ENCODE measurements at regions not wholly inside any gene's neighbourhood (a gene's known extent, or its start where the extent isn't known, plus 50 kb on each side); places are given as distances from the start of the nearest gene placed in this dataset.
"Not testable (repeated sequence)": the region's sequence is repeated elsewhere in the genome, so short reads cannot be mapped to it uniquely, and the experiment has no call there.

DNA sequence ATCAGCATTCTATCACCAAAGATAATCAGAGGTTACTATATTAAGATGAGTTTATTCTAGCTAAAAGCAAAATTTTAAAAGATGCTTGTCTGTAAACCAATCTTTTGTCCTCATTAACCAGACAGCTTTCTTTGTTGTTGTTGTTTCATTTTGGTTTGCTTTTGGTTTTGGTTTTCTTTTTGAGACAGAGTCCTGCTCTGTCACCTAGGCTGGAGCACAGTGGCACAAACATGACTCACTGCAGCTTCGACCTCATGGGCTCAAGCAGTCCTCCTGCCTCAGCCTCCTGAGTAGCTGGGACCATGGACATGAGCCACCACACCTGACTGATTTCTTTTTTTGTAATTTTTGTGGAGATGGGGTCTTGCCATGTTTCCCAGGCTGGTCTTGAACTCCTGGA, 102.9 kb downstream of the COX18 start:
- H3K27ac Mint-ChIP-seq: no peak overlapping the region
- H3K4me3 Mint-ChIP-seq: no peak overlapping the region
- H3K4me1 Mint-ChIP-seq: no peaks in the 10 kb centered on the region
- peak; percentile 42 for ATAC-seq (ENCODE audit: low read depth)
- H3K9me3 Mint-ChIP-seq: peaks cover 7% of the 10 kb centered on the region
- H3K27me3 Mint-ChIP-seq: peaks cover 5% of the 10 kb centered on the region
- no peak for DNase-seq
- no peaks in the 10 kb centered on the region for H3K36me3 Mint-ChIP-seq
- POLR2A ChIA-PET: no interaction called here

DNA sequence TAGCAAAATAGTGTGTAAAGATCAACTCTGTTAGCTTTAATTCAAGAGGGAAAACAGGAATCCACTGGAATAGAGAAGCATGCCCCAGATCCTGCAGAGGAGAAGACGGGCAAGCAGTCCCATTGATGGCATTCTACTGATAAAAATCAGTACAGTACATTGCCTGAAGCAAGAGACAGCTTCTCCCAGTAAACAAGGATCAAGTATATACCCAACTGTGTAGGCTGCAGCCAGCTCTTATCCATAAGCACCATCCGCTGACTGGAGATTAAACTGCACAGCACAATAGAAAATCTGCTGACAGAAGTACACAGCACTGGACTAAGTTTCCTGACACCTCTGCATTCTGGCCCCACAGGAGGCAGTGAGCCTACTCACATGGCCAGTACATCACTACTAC, 110.1 kb downstream of the COX18 start:
- H3K4me3 Mint-ChIP-seq: no peak overlapping the region
- no peaks in the 10 kb centered on the region for H3K27me3 Mint-ChIP-seq
- H3K27ac Mint-ChIP-seq: no peak overlapping the region
- POLR2A ChIA-PET: no interaction called here
- peaks cover 11% of the 10 kb centered on the region for H3K9me3 Mint-ChIP-seq
- H3K36me3 Mint-ChIP-seq: no peaks in the 10 kb centered on the region
- DNase-seq (no peak), ATAC-seq (ENCODE audit: low read depth) (no peak)
- H3K4me1 Mint-ChIP-seq: no peaks in the 10 kb centered on the region

DNA sequence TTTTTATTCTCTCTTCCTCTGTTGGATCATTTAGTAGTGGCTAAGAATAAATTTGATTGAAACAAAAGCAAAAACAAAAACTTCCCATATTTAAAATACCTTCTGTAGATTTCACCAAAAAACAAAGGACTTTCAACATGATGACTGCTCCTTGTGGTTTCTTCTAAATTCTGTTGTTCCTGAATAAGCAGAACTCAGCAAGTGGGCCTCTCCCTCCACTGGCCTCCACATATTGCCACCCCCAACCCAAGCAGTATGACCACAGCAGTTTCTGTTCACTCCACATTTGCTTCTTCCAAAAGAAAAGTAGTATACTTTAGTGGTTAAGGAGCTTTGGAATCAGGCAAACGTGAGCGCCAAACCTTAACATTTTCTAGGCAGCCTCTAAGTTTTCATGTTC, 114.7 kb downstream of the COX18 start:
- no peak for DNase-seq
- Mint-ChIP-seq H3K9me3 (peaks cover 2% of the 10 kb centered on the region), H3K4me1 (no peaks in the 10 kb centered on the region), H3K4me3 (no peak overlapping the region), H3K27me3 (no peaks in the 10 kb centered on the region), H3K36me3 (no peaks in the 10 kb centered on the region), H3K27ac (no peak overlapping the region)
- no peak for ATAC-seq (ENCODE audit: low read depth)
- POLR2A ChIA-PET: no interaction called here

DNA sequence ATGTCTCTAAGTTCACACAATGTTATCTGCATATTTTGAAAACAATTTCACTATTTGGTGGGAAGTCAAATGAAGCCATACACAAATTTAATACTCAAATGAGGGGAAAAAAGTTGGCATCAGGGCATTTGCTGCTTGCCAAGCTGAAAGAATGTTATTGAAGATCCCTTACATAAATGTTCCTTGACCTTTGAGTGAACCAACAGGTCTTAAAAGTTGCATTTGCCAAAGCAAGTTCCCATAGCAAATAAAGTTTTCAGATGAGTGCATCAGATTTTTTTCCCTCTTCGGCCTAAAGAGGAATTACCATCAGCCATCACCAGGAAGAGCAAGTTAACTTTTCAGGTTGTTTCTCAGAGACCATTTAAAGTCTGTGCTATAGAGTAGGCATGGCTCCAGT, 115.9 kb downstream of the COX18 start:
- Mint-ChIP-seq H3K27ac (no peak overlapping the region), H3K36me3 (no peaks in the 10 kb centered on the region), H3K4me3 (no peak overlapping the region), H3K27me3 (no peaks in the 10 kb centered on the region), H3K4me1 (no peaks in the 10 kb centered on the region), H3K9me3 (peaks cover 2% of the 10 kb centered on the region)
- no peak for DNase-seq
- no peak for ATAC-seq (ENCODE audit: low read depth)
- POLR2A ChIA-PET: no interaction called here

DNA sequence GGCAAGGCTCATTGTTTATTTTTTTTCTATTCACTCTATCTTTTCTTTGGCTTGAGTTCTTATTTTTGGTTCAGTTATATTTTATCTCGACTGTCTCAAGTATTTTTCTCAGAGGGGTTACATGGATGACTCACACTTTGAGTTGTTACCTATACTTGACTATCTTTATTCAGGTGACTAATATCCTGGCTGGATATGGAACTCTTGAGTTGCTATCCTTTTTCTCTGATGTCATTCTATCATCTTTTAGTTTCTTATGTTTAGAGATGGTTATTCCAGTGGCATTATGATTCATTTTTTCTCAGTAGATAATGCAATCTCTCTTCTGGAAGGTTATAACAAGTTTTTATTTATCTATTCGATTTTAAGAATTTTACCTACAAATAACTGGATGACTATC, 117.9 kb downstream of the COX18 start:
- Mint-ChIP-seq H3K9me3 (peaks cover 5% of the 10 kb centered on the region), H3K36me3 (no peaks in the 10 kb centered on the region), H3K4me1 (no peaks in the 10 kb centered on the region), H3K27ac (no peak overlapping the region), H3K4me3 (no peak overlapping the region), H3K27me3 (peaks cover 2% of the 10 kb centered on the region)
- POLR2A ChIA-PET: no interaction called here
- DNase-seq (no peak), ATAC-seq (ENCODE audit: low read depth) (no peak)

DNA sequence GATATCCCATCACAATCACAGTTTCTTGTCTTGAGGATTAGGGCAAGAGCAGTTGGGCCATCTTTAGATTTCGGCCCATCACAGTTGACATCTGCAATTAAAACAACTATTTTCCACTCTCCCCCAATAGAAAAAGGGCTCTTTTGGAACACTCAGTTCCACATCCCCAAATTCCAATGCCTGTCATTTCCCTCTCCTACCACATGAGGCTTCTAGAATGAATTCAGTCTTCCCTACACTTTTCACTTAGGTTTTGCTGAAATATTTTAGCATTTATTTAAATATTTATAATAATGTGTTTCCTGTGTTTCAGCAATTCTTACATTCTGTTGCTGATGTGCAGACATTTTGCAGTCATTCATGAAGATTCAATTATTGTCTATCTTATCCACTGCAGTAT, 118.4 kb downstream of the COX18 start:
- no peaks in the 10 kb centered on the region for H3K4me1 Mint-ChIP-seq
- H3K4me3 Mint-ChIP-seq: no peak overlapping the region
- no peak overlapping the region for H3K27ac Mint-ChIP-seq
- POLR2A ChIA-PET: no interaction called here
- H3K9me3 Mint-ChIP-seq: peaks cover 5% of the 10 kb centered on the region
- no peaks in the 10 kb centered on the region for H3K36me3 Mint-ChIP-seq
- DNase-seq: no peak
- no peak for ATAC-seq (ENCODE audit: low read depth)
- peaks cover 2% of the 10 kb centered on the region for H3K27me3 Mint-ChIP-seq

DNA sequence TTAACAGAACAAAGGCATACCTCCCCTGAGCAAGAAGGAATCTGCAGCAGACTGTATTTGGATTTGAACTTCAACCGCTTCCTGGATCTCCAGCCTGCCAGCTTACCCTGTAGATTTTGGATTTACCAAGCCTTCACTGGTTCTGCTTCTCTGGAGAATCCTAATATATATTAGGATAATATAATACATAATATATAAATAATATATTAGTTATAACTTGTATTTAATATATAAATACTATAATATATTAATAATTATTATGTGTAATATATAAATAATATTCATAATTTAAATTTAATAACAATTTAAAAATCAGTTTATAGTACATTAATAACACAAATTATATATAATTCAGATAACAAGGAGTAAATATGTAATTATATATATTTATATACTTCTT, 121.4 kb downstream of the COX18 start:
- ATAC-seq (ENCODE audit: low read depth) (no peak), DNase-seq (no peak)
- POLR2A ChIA-PET: no interaction called here
- H3K27me3 Mint-ChIP-seq: peaks cover 6% of the 10 kb centered on the region
- H3K4me3 Mint-ChIP-seq: no peak overlapping the region
- peaks cover 3% of the 10 kb centered on the region for H3K9me3 Mint-ChIP-seq
- no peak overlapping the region for H3K27ac Mint-ChIP-seq
- no peaks in the 10 kb centered on the region for H3K4me1 Mint-ChIP-seq
- H3K36me3 Mint-ChIP-seq: no peaks in the 10 kb centered on the region

DNA sequence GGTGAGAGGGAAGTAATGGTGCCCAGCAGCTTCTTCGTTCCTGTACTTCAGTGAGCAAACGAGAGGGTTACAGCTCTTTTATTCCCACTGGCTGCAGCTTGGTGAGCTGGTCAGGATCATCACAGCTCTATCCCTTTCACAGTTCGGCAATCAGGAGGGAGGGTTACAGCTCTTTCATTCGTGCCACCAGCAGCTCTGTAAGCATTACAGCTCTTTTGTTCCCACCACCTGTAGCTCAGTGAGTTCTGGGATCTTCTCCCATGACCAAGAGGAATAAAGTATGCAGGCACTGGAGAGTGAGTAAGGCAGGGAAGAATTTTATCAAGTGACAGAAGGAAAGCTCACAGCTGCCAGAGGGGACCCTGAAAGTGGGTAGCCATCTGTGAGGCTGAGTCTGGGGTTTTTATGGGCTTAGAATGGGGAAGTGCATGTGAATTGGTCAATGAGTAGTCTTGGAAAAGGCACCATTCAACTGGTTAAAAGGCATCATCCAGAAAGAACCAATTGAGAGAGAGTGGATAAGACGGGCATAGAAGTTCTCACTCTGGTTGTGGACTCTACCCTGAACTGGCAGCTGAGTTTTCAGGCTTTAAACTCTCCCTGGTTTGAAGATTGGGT, 123.7 kb downstream of the COX18 start:
- Mint-ChIP-seq H3K27me3 (peaks cover 8% of the 10 kb centered on the region), H3K4me3 (no peak overlapping the region), H3K36me3 (no peaks in the 10 kb centered on the region), H3K9me3 (peaks cover 3% of the 10 kb centered on the region), H3K4me1 (no peaks in the 10 kb centered on the region), H3K27ac (no peak overlapping the region)
- no peak for DNase-seq
- no peak for ATAC-seq (ENCODE audit: low read depth)
- POLR2A ChIA-PET: no interaction called here

DNA sequence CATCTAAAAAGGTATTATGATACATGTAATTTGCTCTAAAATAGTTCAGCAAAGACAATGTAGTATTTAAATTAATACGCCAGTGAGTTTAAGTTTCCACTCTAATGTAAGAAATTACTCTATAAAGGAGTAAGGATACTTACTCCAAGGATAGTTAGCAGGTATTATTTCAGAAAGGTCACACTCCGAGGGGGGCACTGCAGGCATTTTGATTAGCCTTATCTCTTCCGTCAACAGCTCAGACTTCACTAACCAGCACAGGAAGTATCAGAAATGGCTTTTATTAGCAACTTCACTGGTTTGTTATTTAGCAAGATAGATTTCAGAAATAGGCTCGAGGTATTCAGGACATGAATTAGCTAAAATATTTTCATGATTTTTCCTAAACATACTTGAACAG, 127.0 kb downstream of the COX18 start:
- DNase-seq (no peak), ATAC-seq (ENCODE audit: low read depth) (no peak)
- no peak overlapping the region for H3K4me3 Mint-ChIP-seq
- H3K27me3 Mint-ChIP-seq: peaks cover 8% of the 10 kb centered on the region
- POLR2A ChIA-PET: no interaction called here
- no peak overlapping the region for H3K27ac Mint-ChIP-seq
- H3K4me1 Mint-ChIP-seq: no peaks in the 10 kb centered on the region
- peaks cover 3% of the 10 kb centered on the region for H3K9me3 Mint-ChIP-seq
- H3K36me3 Mint-ChIP-seq: no peaks in the 10 kb centered on the region

DNA sequence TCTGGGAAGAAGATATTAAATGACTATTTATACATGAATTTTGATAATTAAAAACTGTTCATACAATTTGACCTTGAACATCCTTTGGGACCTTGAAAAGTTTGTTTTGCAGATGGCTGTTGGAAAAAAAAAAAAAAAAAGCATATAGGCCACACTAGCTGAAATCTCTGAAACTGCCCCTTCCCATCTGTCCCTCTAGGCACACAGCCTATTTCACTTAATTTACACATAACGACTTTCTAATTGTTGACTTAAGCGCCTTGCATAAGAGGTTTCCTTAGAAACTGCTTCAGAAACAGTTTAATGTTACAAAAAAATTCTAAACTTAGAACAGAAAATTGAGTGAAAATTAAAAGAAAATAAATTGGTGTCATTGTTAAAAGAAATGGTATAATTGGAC, 131.0 kb downstream of the COX18 start:
- no peak for ATAC-seq (ENCODE audit: low read depth)
- H3K4me1 Mint-ChIP-seq: peaks cover 3% of the 10 kb centered on the region
- H3K36me3 Mint-ChIP-seq: no peaks in the 10 kb centered on the region
- H3K9me3 Mint-ChIP-seq: no peaks in the 10 kb centered on the region
- POLR2A ChIA-PET: no interaction called here
- peaks cover 2% of the 10 kb centered on the region for H3K27me3 Mint-ChIP-seq
- DNase-seq: no peak
- H3K4me3 Mint-ChIP-seq: no peak overlapping the region
- no peak overlapping the region for H3K27ac Mint-ChIP-seq

DNA sequence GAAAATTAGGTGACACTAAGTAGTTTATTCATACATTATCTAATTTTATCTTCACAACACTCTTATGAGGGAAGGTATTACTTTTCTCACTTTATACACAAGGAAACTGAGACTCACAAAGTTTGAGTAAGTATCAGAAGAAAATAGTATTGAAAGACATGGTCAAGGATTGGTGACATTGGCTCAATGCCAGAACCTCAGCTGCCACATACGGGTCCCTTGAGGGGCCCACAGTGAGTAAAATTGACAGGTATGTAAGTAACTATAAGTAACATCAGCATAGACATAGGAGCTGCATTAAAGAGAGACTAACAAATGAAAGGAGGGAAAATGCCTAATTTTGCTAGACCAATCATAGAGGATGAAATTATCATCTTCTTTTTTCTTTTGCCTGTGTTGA, 134.1 kb downstream of the COX18 start:
- Mint-ChIP-seq H3K27ac (no peak overlapping the region), H3K4me3 (no peak overlapping the region), H3K4me1 (peaks cover 3% of the 10 kb centered on the region), H3K36me3 (no peaks in the 10 kb centered on the region), H3K27me3 (no peaks in the 10 kb centered on the region), H3K9me3 (no peaks in the 10 kb centered on the region)
- POLR2A ChIA-PET: no interaction called here
- DNase-seq (no peak), ATAC-seq (ENCODE audit: low read depth) (no peak)

DNA sequence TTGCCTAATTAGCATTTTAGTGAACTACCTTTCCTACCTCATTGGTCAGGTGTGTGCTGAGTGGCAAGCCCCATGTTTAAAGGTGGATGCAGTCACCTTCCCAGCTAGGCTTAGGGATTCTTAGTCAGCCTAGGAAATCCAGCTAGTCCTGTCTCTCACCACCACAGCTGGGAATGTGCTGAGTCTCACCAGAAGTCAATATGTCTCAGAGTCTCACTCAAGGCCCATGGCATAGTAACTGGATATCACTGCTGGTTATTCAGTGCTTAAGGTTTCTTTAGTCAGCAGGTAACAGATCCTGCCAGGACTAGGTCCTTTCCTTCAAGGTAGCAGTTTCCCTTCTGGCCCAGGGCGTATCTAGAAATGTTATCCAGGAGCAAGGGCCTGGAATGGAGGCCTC, 136.5 kb downstream of the COX18 start:
- Mint-ChIP-seq H3K36me3 (no peaks in the 10 kb centered on the region), H3K27me3 (no peaks in the 10 kb centered on the region), H3K27ac (no peak overlapping the region), H3K4me3 (no peak overlapping the region), H3K4me1 (peaks cover 3% of the 10 kb centered on the region), H3K9me3 (no peaks in the 10 kb centered on the region)
- no peak for ATAC-seq (ENCODE audit: low read depth)
- POLR2A ChIA-PET: no interaction called here
- DNase-seq: no peak

DNA sequence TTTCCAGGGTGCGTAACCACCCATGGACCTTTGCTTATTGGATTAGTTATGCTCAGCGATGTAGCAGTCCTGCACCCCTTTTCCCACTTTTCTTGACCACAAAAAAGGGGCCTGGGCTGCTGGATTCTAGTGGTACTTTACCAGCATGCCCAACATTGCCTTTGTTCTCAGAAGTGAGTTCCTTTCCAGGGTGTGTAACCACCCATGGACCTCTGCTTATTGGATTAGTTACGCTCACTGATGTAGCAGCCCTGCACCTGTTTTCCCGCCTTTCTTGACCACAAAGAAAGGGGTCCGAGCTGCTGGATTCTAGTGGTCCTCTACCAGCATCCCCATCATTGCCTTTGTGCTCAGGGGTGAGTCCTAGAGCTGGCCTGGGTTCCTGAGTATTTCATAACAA, 138.2 kb downstream of the COX18 start:
- Mint-ChIP-seq H3K4me1 (peaks cover 3% of the 10 kb centered on the region), H3K27ac (no peak overlapping the region)
- no peak for DNase-seq

DNA sequence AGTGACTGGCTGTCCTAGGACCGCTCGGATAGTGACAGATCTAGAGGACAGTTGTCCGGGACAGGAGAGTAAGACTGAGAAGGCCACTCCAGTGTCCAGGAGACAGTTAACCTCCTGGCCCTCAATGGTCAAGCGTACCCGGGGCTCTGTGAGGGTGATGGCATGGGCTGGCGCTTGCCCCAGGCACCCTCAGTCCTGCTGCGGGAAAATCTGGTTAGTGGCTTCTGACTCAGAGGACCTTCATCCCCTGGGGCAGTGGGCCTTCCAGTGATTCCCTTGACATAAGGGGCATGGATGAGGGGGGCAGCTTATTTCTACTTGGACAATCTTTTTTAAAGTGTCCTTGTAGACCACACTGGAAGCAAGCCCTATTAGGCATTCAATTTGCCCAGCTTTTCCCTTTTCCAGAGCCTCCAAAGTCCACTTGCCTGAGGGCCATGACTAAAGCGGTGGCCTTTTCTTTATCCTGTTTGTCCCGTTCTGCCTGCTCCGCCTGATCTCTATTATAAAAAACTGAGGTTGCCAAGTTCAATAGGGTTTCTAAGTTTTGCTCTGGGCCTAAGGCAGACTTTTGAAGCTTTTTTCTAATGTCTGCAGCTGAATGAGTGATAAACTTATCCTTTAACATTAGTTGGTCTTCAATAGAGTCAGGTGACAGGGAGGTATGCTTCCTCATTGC, 139.8 kb downstream of the COX18 start:
- H3K4me3 Mint-ChIP-seq; H3K9me3 Mint-ChIP-seq; DNase-seq; POLR2A ChIA-PET; H3K27me3 Mint-ChIP-seq; H3K4me1 Mint-ChIP-seq; H3K27ac Mint-ChIP-seq; H3K36me3 Mint-ChIP-seq; ATAC-seq (ENCODE audit: low read depth): not testable (repeated sequence)

More for the DNA sequence above, 138.2 kb downstream of the COX18 start:
- ATAC-seq (ENCODE audit: low read depth): no peak
- POLR2A ChIA-PET: no interaction called here
- H3K27me3 Mint-ChIP-seq: no peaks in the 10 kb centered on the region
- no peaks in the 10 kb centered on the region for H3K36me3 Mint-ChIP-seq
- H3K4me3 Mint-ChIP-seq: no peak overlapping the region
- peaks cover under 1% of the 10 kb centered on the region for H3K9me3 Mint-ChIP-seq

DNA sequence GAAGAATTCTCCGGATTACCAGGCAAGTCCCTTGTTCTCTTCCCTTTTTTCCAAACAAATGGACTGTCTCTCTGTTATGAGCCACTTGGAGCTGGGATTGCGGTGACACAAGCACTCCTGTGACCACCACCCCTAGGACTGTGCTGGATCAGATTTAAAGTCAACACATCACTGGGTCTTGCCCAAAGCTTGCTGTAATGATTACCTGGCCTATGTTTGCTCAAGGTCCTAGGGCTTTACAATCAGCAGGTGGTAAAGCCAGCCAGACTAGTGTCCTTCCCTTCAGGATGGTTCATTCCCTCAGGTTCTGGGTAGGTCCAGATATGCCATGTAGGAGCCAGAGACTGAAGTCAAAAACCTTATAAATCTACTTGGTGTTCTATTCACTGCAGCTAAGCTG, 144.7 kb downstream of the COX18 start:
- H3K27ac Mint-ChIP-seq: no peak overlapping the region
- no peaks in the 10 kb centered on the region for H3K36me3 Mint-ChIP-seq
- DNase-seq (no peak), ATAC-seq (ENCODE audit: low read depth) (no peak)
- POLR2A ChIA-PET: no interaction called here
- no peak overlapping the region for H3K4me3 Mint-ChIP-seq
- no peaks in the 10 kb centered on the region for H3K27me3 Mint-ChIP-seq
- H3K4me1 Mint-ChIP-seq: no peaks in the 10 kb centered on the region
- peaks cover 3% of the 10 kb centered on the region for H3K9me3 Mint-ChIP-seq
